SK-N-SH (cell line): ENCODE measurements at regions not wholly inside any gene's neighbourhood (a gene's known extent, or its start where the extent isn't known, plus 50 kb on each side); places are given as distances from the start of the nearest gene placed in this dataset.

ENCODE experiments used
- CTCF ChIA-PET: fragments of 300-600, 350-600 bp; formaldehyde crosslinking; extraction: SDS; loops from one replicate; lab custom pipeline; 2021; lab: Yijun Ruan, JAX
- POLR2A ChIA-PET: fragments of 350-600 bp; sonication (Branson Sonifier 250); formaldehyde crosslinking; extraction: SDS; loops from one replicate; lab custom pipeline; 2020; ENCODE audit warnings: antibody characterized with exemption, inconsistent platforms; lab: Yijun Ruan, JAX
- DNase-seq: peaks from one replicate; pipeline ENCODE4 v3.0.0; 2012
- H2AFZ ChIP-seq: fragments of 200-600 bp; sonication (generic); 2 replicates; pipeline ENCODE4 v1.8.1; 2016; ENCODE audit warnings: antibody characterized with exemption, mild to moderate bottlenecking, low read depth
- H3F3A ChIP-seq: fragments of 200-600 bp; sonication (generic); replicated peaks from 2 replicates; pipeline ENCODE3; 2016; ENCODE audit warnings: antibody characterized with exemption, mild to moderate bottlenecking; ENCODE audit not compliant: insufficient read depth
- H3K27ac ChIP-seq, 2 experiments: fragments of 200-500 bp in 1 of 2; fragments of 200-600 bp in 1 of 2; sonication (Bioruptor generic) in 1 of 2; sonication (generic), shearing (Covaris generic) in 1 of 2; 2 replicates each; pipeline versions ENCODE4 v1.5.1 to v1.6.1; 2014 to 2016; ENCODE audit warnings: low read depth in 2 of 2, inconsistent platforms in 1 of 2, low read length in 1 of 2, mild to moderate bottlenecking in 1 of 2, mixed read lengths in 1 of 2
- H3K27me3 ChIP-seq: fragments of 200-600 bp; sonication (generic), shearing (Covaris generic); 2 replicates; pipeline ENCODE4 v1.6.1; 2016; ENCODE audit warnings: mixed run types; ENCODE audit not compliant: insufficient read depth
- H3K36me3 ChIP-seq, 2 experiments: fragments of 200-500 bp in 1 of 2; fragments of 200-600 bp in 1 of 2; sonication (Bioruptor generic) in 1 of 2; sonication (generic) in 1 of 2; replicated peaks in 1 of 2; 2 replicates each; pipeline versions ENCODE3 to v1.5.1; 2014 to 2016; ENCODE audit warnings: low read length in 1 of 2, mild to moderate bottlenecking in 1 of 2; ENCODE audit not compliant: insufficient read depth in 2 of 2, control insufficient read depth in 1 of 2
- H3K4me1 ChIP-seq, 2 experiments: fragments of 200-500 bp in 1 of 2; fragments of 200-600 bp in 1 of 2; sonication (Bioruptor generic) in 1 of 2; sonication (generic), shearing (Covaris generic) in 1 of 2; 2 replicates each; pipeline versions ENCODE4 v1.5.1 to v1.6.1; 2014 to 2016; ENCODE audit warnings: low read depth in 1 of 2, low read length in 1 of 2, mixed run types in 1 of 2; ENCODE audit not compliant: insufficient read depth in 2 of 2, control insufficient read depth in 1 of 2
- H3K4me2 ChIP-seq: fragments of 200-600 bp; sonication (generic), shearing (Covaris generic); 2 replicates; pipeline ENCODE4 v1.6.1; 2017; ENCODE audit warnings: mixed run types
- H3K4me3 ChIP-seq, 2 experiments: fragments of 200-500 bp in 1 of 2; fragments of 200-600 bp in 1 of 2; sonication (Bioruptor generic) in 1 of 2; sonication (generic), shearing (Covaris generic) in 1 of 2; 2 replicates each; pipeline versions ENCODE4 v1.5.1 to v1.8.1; 2014 to 2016; ENCODE audit warnings: low read depth in 2 of 2, inconsistent platforms in 1 of 2, low read length in 1 of 2, mild to moderate bottlenecking in 1 of 2, mixed read lengths in 1 of 2, moderate library complexity in 1 of 2
- H3K79me2 ChIP-seq: fragments of 200-600 bp; sonication (generic); 2 replicates; pipeline ENCODE4 v1.8.1; 2017; ENCODE audit warnings: mild to moderate bottlenecking; ENCODE audit not compliant: insufficient read depth
- H3K9ac ChIP-seq: fragments of 200-600 bp; sonication (generic); 2 replicates; pipeline ENCODE4 v1.6.1; 2017; ENCODE audit warnings: mixed run types
- H3K9me2 ChIP-seq: fragments of 200-600 bp; sonication (generic); 2 replicates; pipeline ENCODE4 v1.6.1; 2017; ENCODE audit warnings: mixed run types
- H3K9me3 ChIP-seq: fragments of 200-600 bp; sonication (generic); 2 replicates; pipeline ENCODE4 v1.6.1; 2017; ENCODE audit warnings: mixed run types, mild to moderate bottlenecking, moderate library complexity
- H4K20me1 ChIP-seq: fragments of 200-600 bp; sonication (generic); 2 replicates; pipeline ENCODE4 v1.6.1; 2017; ENCODE audit warnings: mild to moderate bottlenecking, mixed run types; ENCODE audit not compliant: insufficient read depth
- CTCF ChIP-seq: fragments of 200-600 bp; sonication (generic); IDR thresholded peaks from 2 replicates; pipeline ENCODE4 v1.6.1; 2017; ENCODE audit warnings: antibody characterized with exemption, mild to moderate bottlenecking, moderate library complexity
- EP300 ChIP-seq, 2 experiments: IDR thresholded peaks; 2 replicates each; pipeline versions ENCODE4 v1.4.0 to v1.6.1; 2012; ENCODE audit warnings: borderline replicate concordance in 1 of 2, low read depth in 1 of 2, low read length in 1 of 2
- EZH2phosphoT487 ChIP-seq: fragments of 200-600 bp; sonication (generic); IDR thresholded peaks from 2 replicates; pipeline ENCODE4 v1.6.1; 2017; ENCODE audit warnings: low read depth, mixed run types, mild to moderate bottlenecking, antibody characterized with exemption, moderate library complexity, borderline replicate concordance
- FOXM1 ChIP-seq: IDR thresholded peaks from 2 replicates; pipeline ENCODE4 v1.4.0; 2012; ENCODE audit warnings: low read depth, mild to moderate bottlenecking
- GABPA ChIP-seq: IDR thresholded peaks from 2 replicates; pipeline ENCODE4 v1.4.0; 2012; ENCODE audit warnings: low read depth, mild to moderate bottlenecking
- MXI1 ChIP-seq: IDR thresholded peaks from 2 replicates; pipeline ENCODE4 v1.6.1; 2012; ENCODE audit warnings: mild to moderate bottlenecking, low read depth, low read length, improper control_type of control experiment
- PBX3 ChIP-seq: IDR thresholded peaks from 2 replicates; pipeline ENCODE4; 2012
- POLR2AphosphoS5 ChIP-seq: IDR thresholded peaks from 2 replicates; pipeline ENCODE4 v1.6.1; 2012; ENCODE audit warnings: low read depth, low read length
- RCOR1 ChIP-seq: fragments of 150-350 bp; IDR thresholded peaks from 2 replicates; pipeline ENCODE4 v1.6.1; 2017; ENCODE audit warnings: antibody characterized with exemption, low read length
- REST ChIP-seq: IDR thresholded peaks from 2 replicates; pipeline ENCODE4 v1.6.1; 2012; ENCODE audit warnings: mild to moderate bottlenecking, low read depth, low read length, moderate library complexity
- RFX5 ChIP-seq: IDR thresholded peaks from 2 replicates; pipeline ENCODE4 v1.6.1; 2012; ENCODE audit warnings: mild to moderate bottlenecking, improper control_type of control experiment, low read length
- SIN3A ChIP-seq: IDR thresholded peaks from 2 replicates; pipeline ENCODE4 v1.6.1; 2012; ENCODE audit warnings: low read depth, mild to moderate bottlenecking, low read length, moderate library complexity, borderline replicate concordance
- TAF1 ChIP-seq: IDR thresholded peaks from 2 replicates; pipeline ENCODE4 v1.6.1; 2012; ENCODE audit warnings: low read depth, mild to moderate bottlenecking, low read length, moderate library complexity, borderline replicate concordance
- TCF12 ChIP-seq: IDR thresholded peaks from 2 replicates; pipeline ENCODE4 v1.4.0; 2012
- WGBS: methylation state at CpG from one replicate; pipeline ENCODE4 v1.1.6; 2017; ENCODE audit warnings: low lambda C conversion rate; 5-methylcytosine and 5-hydroxymethylcytosine counted together

GRCh38 chr19:56899943-56900342 lies 59.4 kb upstream of the PEG3 start (continued):
- TF ChIP-seq EP300 (IDR thresholded peaks at IDR 0.05; ENCODE audit: borderline replicate concordance in 1 of 2, low read depth in 1 of 2, low read length in 1 of 2) = no peak

- no peaks in the 10 kb centered on the region for H3F3A ChIP-seq
- no peaks in the 10 kb centered on the region for H3K79me2 ChIP-seq
- H3K4me3 ChIP-seq = no peak overlapping the region
- no peaks in the 10 kb centered on the region for H3K36me3 ChIP-seq
- no peaks in the 10 kb centered on the region for H4K20me1 ChIP-seq
- no peak overlapping the region for H3K27ac ChIP-seq
- DNase-seq = no peak
- H3K9me2 ChIP-seq = no peaks in the 10 kb centered on the region
- H3K27me3 ChIP-seq = no peaks in the 10 kb centered on the region
- no peaks in the 10 kb centered on the region for H3K4me1 ChIP-seq
- H3K9ac ChIP-seq = no peak overlapping the region
- CTCF ChIA-PET = no interaction called here
- H3K9me3 ChIP-seq = no peaks in the 10 kb centered on the region
- 31% methylated on average over 12 of the region's 12 CpGs for WGBS
- no peak for TF ChIP-seq PBX3
- no peak for TF ChIP-seq MXI1
- no peak for TF ChIP-seq TCF12
- no peak for TF ChIP-seq EP300 (IDR thresholded peaks at IDR 0.05; ENCODE audit: borderline replicate concordance in 1 of 2, low read depth in 1 of 2, low read length in 1 of 2)
- no peak for TF ChIP-seq REST
- TF ChIP-seq POLR2AphosphoS5 = no peak
- TF ChIP-seq CTCF = no peak
- TF ChIP-seq, all 33 proteins: peak for 0
- no peak overlapping the region for H3K4me2 ChIP-seq
- POLR2A ChIA-PET = no interaction called here
- H2AFZ ChIP-seq = no peak overlapping the region
Measured at GRCh38 chr19:56900573-56901097, 60.1 kb upstream of the PEG3 start.

- DNase-seq = no peak
Measured at GRCh38 chr19:56905631-56906150, 65.2 kb upstream of the PEG3 start.

More at GRCh38 chr19:56905631-56906150, 65.2 kb upstream of the PEG3 start:
- TF ChIP-seq MXI1 (no peak), EZH2phosphoT487 (no peak), FOXM1 (no peak), RFX5 (no peak), SIN3A (no peak), TAF1 (no peak), POLR2AphosphoS5 (no peak), GABPA (no peak), RCOR1 (no peak)
- Histone ChIP-seq H3K4me3 (no peak overlapping the region), H3K27me3 (no peaks in the 10 kb centered on the region), H3F3A (no peaks in the 10 kb centered on the region), H3K9me2 (no peaks in the 10 kb centered on the region), H3K79me2 (no peaks in the 10 kb centered on the region), H3K27ac (no peak overlapping the region), H3K36me3 (no peaks in the 10 kb centered on the region), H3K9ac (no peak overlapping the region), H3K9me3 (no peaks in the 10 kb centered on the region), H3K4me1 (no peaks in the 10 kb centered on the region), H3K4me2 (no peak overlapping the region), H4K20me1 (no peaks in the 10 kb centered on the region), H2AFZ (no peak overlapping the region)
- WGBS = 47% methylated on average over 6 of the region's 6 CpGs
- POLR2A ChIA-PET = no interaction called here
- CTCF ChIA-PET = no interaction called here
